ENCODE measurements at regions not wholly inside any gene's neighbourhood (a gene's known extent, or its start where the extent isn't known, plus 50 kb on each side); places are given as distances from the start of the nearest gene placed in this dataset.
"Not testable (repeated sequence)": the region's sequence is repeated elsewhere in the genome, so short reads cannot be mapped to it uniquely, and the experiment has no call there.

DNA sequence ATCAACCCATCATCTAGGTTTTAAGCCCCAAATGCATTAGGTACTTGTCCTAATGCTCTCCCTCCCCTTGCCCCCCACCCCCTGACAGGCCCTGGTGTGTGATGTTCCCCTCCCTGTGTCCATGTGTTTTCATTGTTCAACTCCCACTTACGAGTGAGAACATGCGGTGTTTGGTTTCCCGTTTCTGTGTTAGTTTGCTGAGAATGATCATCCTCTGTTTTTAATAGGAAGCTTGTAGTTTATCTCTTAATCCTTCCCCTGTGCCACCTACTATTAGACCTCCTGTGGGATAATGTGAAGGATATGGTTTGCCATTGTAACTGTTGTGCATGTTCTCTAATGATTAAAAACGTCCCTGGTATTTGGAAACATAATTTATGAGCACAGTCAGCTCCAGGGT, 299.4 kb upstream of the USP24 start:
- DNase-seq (ENCODE audit: low read depth in 2 of 2), result not testable (repeated sequence)

DNA sequence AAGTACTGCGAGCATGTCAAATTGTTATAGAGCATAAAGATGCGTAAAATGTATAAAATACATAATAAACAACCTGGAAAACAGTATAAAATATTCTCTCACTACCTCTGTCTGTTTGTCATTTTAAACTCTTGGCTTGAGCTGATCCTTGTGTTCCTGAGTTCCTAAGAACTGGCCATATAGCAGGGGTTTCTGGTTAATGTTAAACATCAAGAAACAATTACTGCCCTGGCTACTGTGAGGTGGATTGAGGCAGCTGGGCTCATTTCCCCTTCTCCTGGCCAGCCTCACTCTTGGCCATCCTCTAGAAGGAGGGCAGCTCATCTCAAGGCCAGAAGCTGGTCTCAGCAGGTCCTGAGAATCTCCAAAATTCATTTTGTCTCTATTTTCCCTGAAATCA, 297.3 kb upstream of the USP24 start:
- DNase-seq (ENCODE audit: low read depth in 2 of 2), result no peak

DNA sequence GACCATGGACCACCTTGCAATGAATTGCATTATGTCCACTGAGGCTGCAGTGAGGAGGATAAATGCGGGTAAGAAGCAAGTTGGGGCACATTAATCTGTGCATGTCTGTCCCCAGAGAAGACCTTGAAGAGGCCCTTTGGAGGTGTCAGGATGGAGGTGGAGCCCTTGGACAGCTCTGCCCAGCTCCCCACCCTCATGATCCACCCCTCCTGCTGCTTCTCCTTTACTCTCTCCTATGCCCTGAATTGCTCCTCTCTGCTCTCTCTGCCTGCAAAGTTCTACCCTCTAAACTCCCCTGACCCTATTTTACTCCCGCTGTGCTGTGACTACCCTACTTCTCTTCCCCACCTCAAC, 292.4 kb upstream of the USP24 start:
- DNase-seq (ENCODE audit: low read depth in 2 of 2), result no peak

DNA sequence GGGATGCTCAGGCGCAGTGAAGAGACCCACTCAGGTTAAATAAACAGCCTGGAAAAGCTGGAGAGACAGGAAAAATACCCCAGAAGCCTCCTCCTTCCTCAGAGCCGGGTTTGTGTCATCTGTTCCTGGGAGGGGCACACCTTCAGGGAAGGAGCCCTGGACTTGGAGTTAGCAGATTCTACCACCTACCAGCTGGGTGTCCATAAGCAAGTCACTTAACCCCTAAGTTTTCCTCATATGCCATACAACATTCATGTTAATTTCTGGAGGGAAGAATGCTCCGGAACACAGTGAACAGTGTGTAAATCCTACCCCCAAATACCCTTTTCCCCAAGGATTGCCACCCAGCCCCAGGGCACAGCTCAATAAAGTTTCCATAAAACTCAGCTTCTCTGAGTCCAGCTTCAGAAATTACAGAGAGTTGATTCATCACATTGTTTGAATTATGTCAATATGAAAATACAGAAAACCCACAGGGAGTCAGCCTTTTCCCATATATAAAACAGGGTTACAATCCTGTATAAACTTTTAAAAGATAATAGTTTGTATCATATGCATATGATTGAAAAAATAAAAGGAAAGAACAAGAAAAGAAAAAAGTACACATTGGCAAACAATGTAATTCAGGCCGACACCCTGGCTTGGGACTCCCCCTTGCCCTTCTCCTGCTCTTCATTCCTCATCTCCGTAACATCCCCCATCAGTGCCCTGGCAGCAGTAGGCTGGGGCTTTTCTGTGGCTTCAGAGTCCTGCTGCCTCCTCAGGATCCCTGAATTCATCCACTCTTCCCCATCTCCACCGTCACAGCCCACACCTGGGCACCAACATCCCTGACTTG, 291.8 kb upstream of the USP24 start:
- no peak for DNase-seq (ENCODE audit: low read depth in 2 of 2)

DNA sequence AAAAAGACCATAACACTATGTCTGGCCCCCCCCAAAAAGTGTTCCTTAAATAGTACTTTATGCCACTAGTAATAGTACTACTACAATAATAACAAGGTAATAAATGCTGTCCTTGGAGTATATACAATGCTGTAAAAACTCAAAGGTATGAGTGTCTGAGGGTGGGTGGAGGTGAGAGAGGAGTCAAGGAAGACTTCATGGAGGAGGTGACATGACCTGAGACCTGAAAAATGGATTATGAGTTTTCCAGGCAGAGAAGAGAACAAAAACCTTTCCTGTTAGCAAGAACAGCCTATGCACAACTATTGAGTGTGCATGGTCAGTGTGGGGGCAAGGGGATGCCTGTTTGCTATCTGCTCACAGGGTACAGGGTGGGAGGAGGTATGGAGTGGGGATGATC, 290.2 kb upstream of the USP24 start:
- no peak for DNase-seq (ENCODE audit: low read depth in 2 of 2)

DNA sequence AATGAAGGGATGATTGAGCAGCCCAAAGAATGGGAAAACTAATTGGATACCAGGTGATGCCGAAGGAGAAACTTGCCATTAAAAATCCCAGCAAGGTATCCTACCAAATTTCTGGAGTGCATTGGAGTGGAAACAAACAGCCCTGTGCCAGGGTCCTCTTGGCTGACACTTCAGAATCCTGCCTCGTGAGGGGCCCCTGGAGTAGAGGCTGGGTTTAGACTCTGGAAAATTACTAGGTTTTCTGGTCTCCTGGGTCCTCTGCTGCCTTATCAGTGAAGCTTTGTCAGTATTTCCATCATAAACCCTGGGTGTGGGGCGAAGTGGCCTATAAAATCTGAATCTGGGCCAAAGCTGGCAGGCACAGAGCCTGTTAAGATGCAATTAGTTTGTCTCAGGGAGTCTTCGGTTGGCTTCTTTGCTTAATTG, 289.2 kb upstream of the USP24 start:
- no peak for DNase-seq (ENCODE audit: low read depth in 2 of 2)

DNA sequence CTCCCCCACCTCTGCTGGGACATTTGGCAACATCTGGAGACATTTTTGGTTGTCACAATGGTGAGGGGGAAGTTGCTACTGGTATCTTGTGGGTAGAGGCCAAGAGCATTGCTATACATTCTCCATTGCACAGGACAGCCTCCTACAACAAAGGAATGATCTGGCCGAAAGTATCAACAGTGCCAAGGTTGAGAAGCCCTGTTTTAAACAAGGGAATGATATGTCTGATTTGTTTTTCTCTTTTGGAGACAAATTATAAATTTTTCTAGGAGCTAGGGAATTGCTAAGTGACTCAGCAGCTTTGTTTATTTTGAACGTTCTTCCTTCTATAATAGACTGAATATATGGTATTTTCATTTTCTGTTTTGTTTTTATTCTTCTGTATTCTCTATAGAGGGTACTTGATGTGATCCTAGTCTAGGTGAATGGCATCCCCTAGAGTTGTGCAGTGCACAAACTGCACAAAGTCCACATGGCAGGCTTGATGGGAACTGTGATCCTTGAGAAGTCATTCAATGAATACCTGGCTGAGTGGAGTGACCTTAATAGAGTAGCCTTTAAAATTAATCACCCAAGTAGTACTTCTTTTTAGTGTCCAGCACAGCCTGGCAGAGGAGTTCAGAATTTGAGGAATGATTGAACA, 288.6 kb upstream of the USP24 start:
- no peak for DNase-seq (ENCODE audit: low read depth in 2 of 2)

DNA sequence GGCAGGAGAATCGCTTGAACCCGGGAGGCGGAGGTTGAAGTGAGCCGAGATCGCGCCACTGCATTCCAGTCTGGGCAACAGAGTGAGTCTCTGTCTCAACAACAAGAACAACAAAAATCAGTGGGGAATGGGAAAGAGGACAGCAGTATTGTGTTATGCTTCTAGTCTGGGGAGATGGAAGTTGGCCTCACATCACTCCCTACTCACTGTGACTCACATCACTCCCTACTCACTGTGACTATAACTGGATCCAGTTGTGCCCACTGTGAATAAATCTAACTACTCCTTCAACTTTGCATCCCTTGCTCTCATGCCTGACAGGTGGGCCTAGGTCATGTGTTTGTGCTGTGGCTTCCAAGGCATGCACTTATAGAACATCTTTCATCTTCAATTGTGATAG, 285.4 kb upstream of the USP24 start:
- DNase-seq (ENCODE audit: low read depth in 2 of 2), result no peak

DNA sequence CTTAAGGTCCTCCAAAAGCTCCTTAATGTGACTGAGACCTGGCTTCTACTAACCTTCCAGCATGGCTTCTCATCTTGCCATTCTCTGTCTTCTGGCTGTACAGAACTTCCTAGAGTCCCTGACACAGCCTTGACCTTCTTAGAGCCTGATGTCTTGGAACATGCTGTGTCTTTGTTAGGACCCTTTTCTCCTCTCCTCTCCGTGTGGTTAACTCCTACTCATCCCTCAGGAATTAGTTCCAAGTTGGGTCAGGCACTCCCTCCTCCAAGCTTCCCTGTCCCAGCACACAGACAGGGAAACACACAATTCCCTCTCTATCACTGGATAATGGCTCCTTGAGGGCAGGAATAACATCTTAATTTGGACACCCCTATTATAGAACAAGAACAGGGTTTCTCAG, 275.4 kb upstream of the USP24 start:
- DNase-seq (ENCODE audit: low read depth in 2 of 2), result no peak

DNA sequence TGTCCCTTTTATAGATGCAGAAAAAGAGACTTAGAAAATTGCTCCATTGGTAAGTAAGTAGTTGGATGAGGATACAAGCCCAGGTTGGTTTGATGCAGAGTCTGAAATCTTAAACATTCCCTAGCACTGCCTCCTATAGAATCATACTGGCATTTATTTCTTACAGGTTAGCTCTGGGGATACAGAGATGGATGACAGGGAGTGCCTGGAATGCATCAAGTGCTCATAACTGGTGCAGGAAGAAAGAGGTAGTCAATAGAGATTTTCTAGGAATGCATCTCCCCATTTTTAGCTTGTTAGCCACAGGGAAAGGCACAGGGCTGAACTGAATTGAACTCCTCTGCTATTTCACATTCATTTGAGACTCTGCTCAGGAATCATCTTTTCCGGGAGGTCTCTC, 269.0 kb upstream of the USP24 start:
- no peak for DNase-seq (ENCODE audit: low read depth in 2 of 2)

DNA sequence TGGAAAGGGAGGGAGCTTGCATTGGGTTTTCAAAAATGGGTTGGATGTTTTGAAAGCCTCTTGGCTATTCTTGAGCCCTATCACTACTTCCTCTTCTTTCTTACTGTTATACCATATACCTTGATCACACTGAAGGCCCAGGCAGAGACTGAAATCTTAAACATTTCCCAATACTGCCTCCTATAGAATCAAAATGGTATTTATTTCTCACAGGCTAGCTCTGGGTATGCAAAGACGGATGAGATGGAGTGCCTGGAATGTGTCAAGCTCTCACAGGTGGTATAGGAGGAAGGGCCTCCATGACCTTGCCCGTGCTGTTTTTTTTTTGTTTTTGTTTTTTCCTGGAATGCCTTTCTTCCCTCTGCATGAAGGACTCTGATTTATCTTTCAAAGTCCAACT, 268.4 kb upstream of the USP24 start:
- no peak for DNase-seq (ENCODE audit: low read depth in 2 of 2)

DNA sequence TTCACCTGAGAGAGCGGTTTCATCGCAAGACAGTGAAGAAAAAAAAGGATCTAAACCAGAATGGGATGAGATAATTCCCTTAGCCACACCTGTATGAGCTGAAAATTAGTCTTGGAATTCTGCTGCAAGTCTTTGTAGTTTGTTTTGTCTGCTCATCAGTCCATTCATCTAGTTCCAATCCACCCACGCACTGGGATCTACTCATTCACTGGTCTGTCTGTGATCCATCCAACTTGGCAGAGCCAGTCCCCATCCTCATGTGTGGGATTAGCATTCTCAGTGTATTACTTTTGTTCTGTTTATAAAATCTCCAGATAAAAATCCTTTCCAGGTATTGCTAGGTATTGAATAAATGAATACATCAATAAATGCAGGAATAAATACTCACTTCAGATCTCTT, 266.5 kb upstream of the USP24 start:
- no peak for DNase-seq (ENCODE audit: low read depth in 2 of 2)

DNA sequence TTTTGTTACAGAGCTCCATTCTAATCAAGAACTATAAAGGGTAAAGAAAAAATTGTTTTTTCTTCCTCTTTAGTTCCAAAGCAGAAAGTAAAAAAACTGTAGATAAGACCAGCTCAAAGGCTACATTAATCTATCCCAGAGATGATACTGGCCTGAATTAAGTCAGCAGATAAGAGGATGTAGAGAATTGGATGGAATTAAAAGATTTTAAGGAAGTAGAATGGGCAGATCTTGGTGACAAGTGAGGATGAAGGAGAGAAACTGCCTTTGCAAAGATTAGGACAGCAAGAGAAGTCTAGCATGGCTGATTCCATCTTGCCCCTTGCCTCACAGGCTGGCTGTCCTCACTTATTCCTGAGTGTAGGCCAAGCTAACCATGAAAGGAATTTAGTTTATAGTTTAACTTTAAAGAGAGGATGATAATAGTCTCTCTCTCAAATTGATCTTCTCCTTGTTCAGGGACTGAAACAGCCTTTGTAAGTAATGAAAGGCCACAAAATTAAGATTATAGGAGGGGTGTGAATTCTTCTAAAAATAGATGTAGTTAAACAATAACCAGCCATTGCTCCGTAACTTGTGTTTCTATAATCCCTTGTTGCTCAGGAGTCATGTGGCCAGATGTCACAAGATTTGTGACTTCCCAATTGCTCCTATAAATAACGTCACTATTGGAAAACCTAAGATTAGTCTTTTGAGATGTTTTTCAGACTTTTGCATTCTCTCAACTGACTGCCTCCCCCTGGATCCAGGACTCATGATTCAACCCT, 265.0 kb upstream of the USP24 start:
- no peak for DNase-seq (ENCODE audit: low read depth in 2 of 2)

DNA sequence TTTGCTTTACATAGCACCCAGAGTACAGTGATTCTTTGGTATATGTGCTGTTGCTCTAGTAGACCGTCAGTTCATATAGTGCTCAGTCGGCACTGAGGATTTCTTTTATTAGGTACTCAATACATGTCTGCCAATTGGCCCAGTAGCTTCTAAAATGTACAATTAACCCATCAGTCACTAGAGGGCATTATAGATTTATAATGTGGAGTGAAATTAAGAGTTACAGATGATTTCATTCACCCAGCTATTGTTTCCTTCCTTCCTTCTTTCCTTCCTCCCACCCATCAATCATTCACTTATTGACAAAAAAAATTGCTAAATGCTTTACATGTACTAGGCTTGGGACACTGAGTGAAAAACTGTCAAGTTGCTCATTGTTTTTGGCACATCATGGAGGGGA, 263.6 kb upstream of the USP24 start:
- DNase-seq (ENCODE audit: low read depth in 2 of 2), result no peak

DNA sequence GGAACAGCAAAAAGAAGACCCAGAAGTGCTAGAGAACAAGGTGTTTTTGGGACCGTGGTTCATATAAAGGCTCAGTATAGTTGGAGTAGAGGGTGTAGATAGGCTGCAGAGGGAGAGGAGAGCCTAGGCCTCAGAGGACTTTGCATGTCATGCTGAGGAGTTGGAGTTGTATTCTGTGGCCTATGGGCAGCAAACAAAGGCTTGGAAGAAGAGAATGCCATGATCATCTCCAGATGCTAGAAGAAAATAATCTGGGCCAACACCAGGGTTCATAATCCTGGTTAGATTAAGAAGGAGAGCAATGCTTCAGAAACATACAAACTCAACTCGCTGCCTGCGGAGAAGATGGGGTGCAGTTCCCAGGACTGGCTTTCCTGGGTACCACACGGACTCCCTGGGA, 262.8 kb upstream of the USP24 start:
- no peak for DNase-seq (ENCODE audit: low read depth in 2 of 2)

DNA sequence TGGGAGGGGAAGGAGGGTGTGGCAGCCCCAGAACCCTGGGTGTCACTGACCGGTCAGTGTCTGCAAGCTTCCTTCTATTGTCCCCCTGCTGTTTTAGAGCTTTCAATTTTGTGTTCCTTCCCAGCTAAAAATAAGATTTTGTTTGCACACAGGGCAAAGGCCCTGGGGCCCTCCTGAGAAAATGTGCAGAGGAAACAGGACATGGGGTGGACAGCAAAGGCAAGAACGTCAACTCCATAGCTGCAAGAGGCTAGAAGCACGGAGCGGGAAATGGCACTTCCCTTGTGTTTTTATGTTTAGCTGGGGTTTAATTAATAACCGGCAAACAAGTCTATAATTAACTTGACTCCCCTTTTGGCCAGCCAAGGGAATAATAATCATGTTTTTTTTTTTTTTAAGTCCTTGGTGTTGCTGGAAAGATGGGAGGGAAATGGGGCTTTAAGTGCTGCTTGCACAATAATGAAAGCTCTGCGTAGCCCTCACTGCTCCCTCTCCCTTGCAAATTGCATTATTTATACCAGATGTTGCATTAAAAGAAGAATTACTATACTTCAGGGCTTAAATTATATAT, 261.4 kb upstream of the USP24 start:
- DNase-seq (ENCODE audit: low read depth in 2 of 2), result no peak

DNA sequence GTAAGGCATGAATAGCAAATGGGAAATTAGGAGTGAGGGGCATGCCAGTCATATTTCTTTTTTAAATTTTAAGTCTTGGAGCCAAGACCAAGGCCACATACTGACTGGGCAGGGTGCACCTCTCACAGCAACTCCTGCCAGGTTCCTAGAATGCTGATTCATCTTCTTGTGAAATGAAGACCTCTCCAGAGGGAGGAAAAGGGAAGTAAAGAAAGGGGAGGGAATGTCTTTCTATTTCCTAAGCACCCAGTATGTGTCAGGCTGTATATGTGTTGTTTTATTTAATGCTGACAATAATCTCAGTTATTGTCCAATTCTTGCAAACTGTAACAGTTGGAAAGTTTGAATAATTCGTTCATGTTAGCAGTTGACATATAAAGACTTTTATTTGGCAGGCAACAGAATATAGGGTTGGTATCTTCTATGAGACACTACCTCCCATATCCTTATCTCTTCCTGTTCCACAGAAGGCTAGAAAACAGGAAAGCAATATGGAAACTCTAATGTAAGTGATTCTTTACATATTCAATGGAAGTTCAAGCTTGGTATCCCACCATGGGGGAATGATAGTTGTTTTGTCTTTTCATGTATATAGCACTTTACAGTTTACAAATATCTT, 259.1 kb upstream of the USP24 start:
- DNase-seq (ENCODE audit: low read depth in 2 of 2), result no peak

DNA sequence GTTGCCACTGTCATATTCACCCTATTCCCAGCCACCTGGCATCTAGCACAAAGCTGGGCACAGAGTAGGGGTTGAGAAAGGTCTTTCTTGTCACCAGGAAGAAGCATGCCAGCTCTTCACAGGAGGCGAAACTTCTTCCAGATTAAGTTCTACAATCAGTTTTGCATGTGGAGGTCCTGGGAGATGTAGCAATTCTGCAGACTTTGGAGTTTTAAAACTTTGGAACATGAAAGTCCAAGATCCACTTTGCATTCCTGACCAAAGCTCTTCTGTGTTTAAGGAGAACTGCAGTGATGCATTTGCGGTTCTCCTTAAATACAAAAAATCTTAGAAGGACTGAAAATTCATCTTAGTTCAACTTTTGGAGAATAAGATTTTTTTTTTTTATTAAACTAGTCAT, 258.5 kb upstream of the USP24 start:
- no peak for DNase-seq (ENCODE audit: low read depth in 2 of 2)

DNA sequence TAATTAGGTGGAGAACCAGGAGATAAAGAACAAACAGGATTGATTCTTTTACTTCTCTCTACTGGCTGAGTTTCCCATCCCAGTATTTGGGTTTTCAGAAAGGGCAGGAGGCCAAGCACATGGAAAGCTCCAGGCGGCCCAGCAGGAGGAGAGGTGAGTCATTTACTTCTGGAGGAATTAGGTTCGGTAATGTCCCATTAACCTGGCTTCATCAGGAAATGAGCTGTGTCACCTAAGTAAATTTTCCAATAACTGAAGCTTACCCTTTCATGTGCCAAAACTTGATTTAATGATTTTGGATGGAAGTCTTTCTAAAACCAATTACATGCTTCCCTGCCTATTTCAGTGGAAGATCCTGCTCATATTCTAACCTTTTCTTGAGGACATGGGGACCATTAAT, 257.6 kb upstream of the USP24 start:
- no peak for DNase-seq (ENCODE audit: low read depth in 2 of 2)

DNA sequence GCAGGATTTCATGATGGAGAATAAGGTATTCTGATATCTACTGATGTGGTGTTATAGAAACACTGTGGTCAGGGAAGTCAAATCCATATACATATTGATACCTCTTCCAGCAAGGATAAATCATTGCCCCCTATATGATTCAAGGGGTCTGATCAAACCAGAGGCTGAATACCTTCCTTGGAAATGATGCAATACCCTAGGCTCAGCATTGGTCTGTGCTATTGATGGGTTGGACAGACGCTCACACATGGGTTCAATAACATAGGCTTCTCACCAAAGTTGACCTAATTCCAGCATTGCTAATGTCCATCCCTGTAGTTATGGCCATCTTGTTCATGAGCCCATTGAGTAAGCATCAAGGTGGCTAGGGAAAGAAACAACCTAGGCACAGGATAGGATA, 257.0 kb upstream of the USP24 start:
- DNase-seq (ENCODE audit: low read depth in 2 of 2), result no peak

DNA sequence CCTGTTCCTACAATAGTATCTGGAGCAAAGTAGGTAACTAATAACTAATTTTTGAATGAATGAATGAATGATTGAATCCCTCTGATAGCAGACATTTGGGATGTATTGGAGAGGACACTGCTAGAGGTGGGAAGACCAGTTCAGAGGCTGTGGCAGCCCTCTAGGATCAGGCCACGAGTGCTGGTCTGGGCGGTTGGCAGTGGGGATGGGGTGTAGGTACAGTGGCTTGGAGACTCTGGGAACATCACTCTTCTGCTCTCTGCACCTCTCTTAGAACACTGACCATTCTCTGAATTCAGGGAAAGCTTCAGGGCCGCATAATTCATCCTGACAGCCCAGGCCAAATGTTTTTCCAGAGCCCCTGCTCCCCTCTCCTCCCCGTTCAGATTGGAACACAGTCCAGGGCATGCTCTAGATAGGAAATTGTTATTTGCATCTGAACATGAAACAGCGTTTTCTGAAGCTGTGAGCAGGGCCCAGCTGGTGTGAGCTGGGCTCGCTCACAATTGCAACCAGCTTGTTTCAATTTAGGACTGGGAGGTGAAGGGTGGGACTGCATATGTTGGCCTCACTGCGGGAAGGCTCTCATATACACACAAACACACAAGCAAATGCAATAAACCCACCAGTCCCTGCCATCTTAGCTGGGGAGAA, 253.1 kb upstream of the USP24 start:
- DNase-seq (ENCODE audit: low read depth in 2 of 2), result no peak

DNA sequence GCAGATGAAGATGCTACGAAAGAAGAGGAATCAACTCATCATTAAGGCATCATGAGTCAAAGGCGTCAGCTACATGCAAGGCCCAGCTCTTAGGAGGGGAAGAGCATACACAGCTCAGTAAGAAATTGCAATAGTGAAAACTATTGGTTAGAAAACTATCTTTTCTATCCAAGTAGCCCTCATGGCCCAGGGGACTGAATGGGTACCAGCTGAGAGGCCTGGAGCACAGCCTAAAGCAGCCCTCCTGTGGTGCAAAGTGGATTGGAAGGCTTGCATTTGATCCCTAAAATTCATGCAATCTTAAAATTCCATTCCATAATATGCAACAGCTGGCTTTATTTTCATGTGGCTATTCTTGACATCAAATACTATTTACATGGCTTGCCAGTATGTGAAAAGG, 251.8 kb upstream of the USP24 start:
- DNase-seq (ENCODE audit: low read depth in 2 of 2), result no peak
